GM19324 (cell line): ENCODE measurements at regions not wholly inside any gene's neighbourhood (a gene's known extent, or its start where the extent isn't known, plus 50 kb on each side); places are given as distances from the start of the nearest gene placed in this dataset.
"Not testable (repeated sequence)": the region's sequence is repeated elsewhere in the genome, so short reads cannot be mapped to it uniquely, and the experiment has no call there.

Experiments used
- ATAC-seq: cut with Tn5 transposase; IDR thresholded peaks from one replicate; pipeline ENCODE4 v1.9.1; 2021; ENCODE audit warnings: mild to moderate bottlenecking, moderate library complexity; ENCODE audit not compliant: unreplicated experiment, low FRiP score

DNA sequence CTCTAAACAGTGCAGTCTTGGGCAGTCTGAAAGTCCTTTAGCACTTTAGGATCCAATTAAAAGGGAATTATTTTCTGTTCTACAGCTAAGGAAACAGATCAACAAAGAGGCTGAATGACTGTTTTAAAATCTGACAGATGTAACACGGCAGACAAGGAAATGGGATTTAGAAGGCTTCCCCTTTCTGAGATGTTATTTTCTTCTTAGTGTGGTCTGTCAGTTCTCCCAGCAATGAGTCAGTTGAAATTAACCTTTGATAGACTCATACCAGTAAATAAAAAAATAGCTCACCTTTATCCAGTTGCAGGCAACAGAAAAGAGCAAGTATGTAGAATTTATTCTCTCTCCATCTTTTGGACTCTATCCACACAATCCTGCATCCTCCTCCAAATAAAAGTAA, 98.1 kb downstream of the NEDD1 start:
- ATAC-seq, result no peak

DNA sequence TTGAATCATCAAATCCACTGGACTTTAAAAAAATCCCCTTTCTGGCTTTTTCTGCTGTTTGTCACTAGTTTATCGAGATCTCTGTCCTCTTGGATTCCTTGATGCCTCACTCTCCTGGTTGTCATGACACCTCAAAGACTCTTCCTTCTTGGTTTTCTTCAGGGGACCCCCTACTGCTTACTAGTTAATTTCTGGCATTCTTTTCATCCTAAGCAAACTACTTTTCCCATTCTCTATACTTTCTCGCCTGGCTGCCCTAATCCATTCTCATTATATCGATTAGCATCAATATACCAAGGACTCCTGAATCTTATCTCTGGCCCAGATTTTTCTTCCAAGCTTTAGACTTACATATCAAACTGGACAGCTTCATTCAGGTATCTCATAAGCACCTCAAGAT, 98.6 kb downstream of the NEDD1 start:
- ATAC-seq, result no peak

DNA sequence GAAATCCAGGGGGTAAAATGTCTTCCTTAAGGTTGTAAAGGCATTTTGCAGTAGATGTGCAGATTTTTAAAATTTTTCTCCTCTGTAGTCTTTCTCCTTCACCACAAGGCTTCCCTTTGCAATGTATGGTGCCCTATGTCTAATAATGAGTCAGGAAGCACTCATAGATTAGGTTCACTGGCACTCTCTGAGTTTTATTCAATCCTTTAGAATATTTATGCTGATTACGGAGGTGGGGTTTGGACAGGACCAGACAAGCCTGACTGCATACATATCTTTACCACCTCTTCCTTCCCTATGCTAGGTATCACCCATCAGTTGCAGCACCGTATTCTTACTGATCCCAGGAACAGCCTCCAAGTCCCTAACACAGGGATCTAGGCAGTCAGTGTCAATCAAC, 99.5 kb downstream of the NEDD1 start:
- no peak for ATAC-seq

DNA sequence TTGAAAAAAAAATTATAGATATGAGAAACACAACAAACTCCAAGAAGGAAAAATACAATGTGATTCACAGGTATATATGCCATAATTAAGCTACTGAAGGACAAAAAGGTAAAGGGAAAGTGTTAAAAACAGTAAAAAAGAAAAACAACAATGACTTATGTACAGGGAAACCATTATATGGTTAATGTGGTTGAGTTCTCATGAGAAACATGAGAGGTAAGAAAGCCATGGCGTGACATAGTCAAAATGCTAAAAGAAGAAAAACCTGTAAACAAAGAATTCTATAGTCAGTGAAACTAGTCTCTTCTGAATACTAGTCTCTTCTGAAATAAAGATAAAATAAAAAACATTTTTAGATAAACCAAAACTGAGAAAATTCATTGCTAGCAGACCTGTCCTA, 109.1 kb downstream of the NEDD1 start:
- no peak for ATAC-seq

DNA sequence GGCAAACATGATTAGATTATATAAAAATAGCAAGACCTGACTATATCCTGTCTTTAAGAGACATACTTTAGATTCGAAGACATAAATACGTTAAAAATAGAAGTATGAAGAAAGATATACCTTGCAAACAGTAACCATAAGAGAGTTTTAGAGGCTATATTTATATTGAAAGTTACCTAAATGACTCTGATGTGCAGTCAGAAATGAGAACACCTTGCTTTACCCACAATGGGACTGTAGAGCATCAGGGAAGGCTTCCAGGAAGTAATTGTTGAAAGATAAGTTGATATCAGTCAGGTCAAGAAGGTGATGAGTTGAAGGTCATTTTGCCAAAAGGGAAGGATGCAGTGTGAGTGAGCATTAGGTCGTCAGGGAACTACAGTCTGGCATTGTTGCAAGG, 110.2 kb downstream of the NEDD1 start:
- ATAC-seq, result no peak

DNA sequence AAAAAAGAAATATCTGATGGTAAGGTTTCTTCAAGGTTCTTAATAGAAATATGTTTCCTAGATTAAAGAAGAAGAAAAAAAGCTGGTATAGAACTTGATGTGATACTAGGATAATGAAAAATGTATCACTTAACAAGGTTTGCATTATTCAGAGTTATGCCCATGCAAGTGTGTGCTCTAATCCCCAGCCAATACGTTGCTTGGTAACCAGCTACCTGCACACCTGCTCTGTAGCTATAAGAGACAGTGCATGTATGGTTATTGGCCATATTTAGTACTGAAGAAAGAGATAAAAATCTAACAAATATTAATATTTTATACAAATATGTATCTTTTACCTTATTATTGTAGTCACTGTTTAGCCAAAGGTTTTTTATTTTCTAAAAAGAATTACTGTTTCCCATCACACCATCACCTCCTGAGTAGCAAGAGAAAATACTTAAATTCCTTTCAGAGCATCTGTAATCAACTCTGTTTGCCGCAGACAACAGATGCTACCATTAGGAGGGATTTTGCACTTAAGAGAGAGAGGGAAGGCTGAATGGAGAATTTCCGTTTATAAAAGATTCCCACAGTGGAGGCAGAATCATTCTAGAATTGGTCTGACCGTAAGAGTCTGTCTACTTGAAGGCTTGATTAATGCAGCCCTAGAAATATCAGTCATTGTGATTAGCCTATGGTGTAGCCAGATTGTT, 115.6 kb downstream of the NEDD1 start:
- no peak for ATAC-seq

DNA sequence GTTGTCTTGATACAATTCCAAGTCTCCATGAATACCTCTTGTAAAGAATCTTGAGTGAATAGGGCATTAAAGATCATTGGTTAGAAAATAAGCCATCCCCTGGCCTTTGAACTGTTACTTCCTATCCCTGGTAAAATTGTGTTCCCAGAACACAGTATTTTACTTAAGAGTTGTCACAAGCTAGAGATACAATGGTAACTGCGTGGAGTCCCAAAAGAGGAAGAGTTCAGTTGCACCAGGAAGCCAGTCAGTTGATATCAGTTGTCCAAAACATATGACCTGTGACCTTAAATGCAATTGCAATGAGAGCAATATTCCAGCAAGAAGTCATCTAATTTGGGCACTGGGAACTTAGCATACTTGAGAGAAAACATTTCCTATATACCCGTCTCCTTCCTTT, 117.3 kb downstream of the NEDD1 start:
- no peak for ATAC-seq

DNA sequence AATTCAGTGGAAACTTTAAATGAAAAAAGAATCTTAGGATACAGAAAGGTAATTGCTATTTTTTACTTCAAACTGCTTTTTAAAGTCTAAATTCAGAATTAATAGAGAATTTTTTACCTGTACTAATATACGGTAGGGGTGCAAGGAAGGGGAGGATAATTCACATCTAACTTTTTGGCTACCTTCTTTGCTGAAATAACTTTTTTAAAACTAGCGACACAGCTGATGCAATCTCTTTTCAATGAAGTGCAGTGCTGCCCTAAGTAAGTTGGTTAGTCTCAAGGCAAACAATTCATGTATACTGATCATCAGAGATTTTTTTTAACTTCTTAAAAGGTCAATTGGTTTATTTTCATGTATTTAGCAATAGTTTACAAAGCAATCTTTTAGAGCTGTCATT, 119.8 kb downstream of the NEDD1 start:
- ATAC-seq, result no peak

DNA sequence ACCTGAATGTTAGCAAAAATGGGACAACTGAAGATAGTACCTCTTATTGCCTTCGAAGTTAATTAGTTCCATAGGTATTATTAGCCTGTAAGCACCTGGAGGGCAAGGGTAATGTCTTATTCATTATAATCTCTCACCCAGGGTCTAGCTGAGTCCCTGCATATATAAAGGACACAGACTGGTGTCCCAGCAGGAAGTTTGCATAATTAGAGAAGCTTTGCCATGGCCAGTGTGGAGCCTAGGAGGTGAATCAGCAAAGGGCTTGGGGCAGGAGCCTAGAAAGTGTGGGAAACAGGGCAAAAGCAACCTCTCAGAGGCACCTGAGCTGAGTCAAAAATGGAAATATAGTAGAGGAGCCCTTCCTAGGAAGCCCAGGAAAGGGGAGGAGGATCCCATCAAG, 120.4 kb downstream of the NEDD1 start:
- no peak for ATAC-seq

DNA sequence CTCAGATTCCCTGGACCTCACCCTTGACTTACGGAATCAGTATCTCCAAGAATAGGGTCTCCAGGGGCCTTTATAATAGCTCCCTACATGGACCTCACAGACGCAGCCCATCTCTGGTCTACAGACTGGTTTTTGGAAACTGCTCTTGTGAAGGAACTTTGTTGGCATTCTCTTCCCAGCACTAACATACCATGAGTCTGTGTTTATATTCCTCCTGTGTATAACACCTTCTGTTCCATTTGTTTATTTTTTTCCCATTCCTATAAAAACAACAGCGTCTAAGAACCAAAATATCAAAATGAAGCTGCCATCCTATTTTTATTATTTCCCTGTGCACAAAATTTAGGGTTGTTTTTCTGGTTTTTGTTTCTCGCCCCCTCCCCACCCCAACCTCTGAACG, 131.1 kb downstream of the NEDD1 start:
- ATAC-seq, result no peak

DNA sequence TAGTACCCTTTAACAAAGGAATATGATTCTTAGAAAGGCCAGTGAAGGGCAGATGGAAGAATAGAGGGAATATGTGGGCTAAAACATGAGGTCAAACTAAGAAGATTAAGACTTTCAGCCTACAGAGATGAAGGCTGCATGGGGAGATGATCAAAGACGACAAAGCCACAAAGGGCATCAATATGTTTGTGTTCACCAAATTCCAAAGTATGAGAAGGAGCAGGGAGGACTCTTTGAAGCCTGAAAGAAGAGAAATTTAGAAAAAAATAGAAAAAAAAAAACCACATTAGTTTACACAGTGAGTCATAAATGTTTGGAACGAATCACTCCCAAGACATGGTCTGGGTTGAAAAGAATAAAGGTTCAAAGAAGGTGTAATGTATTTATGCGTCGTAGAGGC, 131.8 kb downstream of the NEDD1 start:
- ATAC-seq, result no peak

DNA sequence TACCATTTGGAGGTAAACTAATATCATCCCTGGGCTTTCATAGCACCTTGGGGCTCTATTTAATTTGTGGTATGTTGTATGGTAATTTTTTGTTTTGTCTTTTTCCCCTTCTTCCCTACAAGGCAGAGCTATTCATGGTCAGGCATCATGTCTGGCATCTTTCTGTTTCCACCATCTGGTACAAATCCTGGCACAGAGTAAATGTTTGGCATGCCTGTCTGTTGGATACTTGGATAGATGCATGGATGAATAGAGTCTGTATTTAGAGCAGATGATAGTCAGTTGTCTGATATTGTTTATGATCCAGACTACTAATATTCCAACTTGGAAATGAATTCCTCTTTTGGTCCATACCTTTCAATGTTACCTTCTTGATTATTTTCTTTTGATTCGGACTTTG, 139.8 kb downstream of the NEDD1 start:
- no peak for ATAC-seq

DNA sequence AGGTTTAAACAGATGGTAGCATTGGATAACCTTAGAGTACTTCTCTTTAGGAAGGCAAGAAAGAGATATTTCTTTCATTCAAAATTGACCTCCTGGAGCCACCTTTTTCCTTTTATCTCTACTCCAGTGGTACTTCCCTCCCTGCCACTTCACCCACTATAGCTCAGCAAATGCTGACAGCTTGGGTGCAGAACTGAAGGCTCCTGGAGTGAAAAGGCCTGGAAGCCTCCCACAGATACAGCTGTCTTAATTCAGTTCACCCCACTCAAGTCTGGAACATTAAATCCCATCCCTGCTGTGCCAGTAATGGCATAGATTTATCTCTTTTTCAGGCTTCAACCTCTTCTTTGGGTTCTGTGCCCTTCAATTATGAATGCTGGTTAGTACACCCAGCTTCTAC, 140.3 kb downstream of the NEDD1 start:
- no peak for ATAC-seq

DNA sequence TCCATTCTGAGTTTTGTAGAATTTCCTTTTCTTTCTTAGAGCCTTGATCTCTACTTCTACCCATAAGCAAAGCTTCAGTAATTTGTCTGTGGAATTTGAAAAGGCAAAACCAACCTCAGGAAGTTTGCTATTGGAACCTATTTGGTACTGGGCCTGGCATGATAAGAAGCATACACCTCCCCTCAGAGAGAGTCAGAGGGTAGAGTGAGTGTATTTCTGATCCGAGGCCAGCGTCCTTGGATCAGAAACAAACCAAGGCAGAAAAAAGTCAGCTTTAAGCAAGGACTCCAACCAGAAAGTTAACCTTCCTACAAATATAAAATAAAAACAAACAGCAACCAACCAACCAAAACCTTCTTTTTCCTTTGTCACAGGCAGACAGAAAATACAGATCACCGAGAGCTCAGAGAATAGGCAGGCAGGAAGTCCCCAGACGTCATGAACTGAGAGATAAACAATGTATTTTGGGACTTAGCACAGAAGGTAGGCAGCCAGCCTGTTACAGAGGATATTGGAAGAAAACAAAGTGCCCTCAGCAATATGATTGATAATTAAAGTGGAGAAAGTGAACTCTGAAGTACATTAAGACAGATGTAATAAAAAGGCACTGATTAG, 141.5 kb downstream of the NEDD1 start:
- ATAC-seq, result no peak

DNA sequence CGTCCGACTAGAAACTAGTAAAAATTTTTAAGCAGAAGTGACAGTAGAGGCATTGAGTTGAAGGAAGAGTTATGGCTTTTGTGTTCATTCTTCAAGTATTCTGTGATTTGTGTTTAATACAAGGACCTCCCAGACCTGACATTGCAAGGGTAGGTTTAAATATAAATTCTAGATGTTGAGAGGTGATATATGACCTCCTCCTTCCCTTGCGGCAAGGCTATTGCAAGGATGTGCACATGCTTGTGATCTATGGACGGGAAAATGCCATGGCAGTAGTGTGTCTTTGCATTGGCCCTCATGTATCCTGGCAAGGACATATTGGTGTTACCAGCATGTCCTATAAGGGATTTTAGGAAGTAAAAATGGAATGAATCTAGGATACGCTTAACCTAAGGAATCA, 143.5 kb downstream of the NEDD1 start:
- no peak for ATAC-seq

DNA sequence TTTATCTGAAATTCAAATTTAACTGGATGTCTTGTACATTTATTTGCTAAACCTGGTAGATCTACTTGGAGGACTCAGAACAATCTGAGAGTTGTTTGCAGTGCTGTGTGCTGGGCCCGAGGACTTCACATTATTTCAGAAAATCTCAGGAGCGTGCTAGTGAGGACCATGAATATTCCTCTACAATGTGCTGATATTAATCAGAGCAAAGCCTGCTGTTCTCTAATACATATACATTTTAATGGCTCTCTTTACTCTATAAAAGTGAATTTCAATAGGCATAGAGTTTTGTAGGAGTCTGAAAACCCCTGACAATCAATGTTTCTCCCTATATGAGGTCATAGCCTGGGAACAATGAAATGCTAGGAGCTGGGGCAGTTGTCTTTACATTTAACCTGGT, 144.3 kb downstream of the NEDD1 start:
- ATAC-seq, result no peak

DNA sequence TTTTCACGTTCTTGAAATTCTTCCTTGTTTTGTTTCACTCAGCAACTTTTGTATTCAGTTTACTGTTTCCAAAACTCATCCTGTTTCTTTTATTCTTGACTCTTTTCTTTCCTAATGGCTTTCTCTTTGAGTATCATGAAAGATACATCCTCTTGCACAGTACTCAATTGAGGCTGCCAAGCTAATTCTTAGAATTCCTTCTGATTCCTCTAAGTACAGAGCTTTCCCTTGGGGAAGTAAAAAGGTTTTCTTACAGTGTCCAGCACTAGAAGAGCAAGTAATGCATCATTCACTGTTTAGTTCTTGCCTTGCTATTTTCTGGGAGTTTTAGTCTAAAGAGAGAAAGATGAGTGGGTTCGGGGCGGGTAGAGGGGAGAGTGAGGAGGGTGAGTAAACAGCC, 154.1 kb downstream of the NEDD1 start:
- ATAC-seq, result no peak

DNA sequence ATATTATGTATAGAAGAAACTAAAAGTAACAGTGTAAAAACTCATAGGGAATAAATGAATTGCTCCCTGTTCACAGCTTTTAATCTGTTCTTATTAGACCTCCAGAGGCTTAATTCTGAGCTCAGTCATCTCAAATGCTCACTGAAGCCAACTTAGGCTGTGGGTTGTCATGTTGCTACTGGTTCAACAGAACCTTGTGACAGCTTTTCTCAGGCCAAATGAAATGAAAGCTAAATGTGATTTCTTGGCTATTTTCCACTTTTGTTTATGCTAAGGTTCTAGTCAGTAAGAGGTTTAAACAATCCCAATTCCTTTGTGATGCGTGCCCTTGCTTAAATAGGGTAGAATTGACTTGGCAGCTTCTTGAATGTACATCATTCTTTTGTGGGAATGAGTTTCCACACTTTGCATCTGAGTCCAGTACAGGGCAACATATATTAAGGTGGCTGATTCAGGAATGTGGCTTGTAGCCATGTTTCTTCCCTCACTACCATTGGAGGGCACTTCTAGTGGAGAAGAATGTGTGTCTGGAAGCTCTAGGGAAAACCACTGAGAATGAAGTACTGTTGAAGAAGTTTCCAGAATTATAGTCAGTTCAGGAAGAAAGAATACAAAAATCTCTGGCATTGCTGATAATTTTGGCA, 156.4 kb downstream of the NEDD1 start:
- no peak for ATAC-seq

DNA sequence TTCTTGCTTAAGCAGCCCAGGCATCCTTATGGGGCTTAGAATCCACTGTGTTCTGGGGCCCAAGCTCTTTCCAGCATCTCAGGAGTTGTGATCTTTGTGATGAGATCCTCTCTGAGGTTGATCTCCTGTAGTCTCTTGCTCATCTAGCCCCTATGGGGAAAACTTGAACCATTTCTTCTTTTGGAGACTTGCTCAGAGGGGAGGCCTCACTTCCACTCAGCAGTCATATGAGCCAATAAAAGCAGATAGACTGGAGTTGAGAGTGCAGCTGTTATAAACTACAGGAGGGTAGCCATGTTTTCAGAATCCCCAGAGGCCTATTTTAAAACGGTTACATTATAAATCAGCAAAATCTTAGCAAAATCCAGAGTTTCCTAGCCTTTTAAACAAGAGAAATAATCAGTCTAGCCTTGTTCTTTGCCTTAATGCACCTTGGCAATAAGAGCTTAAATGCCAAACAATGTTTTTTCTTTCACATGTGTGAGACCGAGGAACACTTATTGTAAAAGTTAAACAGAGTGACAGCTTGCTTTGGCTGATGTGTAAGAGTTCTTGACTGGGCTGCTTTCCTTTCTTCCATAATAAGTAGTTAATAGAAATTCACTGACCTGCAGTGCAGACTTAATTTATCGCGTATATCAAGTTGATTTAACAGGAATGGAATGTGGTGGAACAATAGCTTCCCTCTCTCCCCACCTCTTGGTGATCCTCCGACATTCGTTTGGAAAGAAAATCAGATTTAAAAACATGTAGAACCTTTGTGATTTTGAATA, 168.3 kb downstream of the NEDD1 start:
- no peak for ATAC-seq

DNA sequence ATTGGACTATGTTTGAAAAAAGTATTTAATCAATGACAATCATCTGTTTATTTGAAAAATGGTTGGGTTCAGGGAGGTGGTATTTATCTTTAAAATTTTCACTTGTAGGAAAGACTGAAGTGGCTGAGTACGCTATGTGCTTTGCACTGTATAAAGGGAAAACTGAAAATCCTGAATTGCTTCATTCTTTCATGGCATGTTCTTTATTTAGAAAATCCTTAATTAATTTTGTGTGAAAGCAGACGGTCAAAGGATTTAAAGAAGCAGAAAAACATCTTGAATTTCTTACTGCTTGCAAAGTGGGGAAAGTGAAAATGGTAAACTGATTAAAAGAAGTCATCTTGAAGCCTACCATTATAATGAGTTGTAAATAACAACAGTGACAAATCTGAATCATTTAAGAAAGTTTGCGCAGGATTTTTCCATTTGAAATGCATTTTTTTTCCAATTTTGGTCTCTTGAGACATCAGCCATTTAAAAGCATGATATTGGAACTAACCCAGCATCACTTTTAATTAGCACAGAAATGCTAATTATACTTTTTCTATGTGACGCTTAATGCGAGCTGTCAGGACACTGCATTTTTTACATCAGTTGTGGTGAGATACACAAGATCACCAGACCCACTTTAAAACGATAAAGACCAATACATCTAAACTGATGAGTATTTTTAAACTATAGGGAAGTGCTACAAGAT, 169.0 kb downstream of the NEDD1 start:
- no peak for ATAC-seq

DNA sequence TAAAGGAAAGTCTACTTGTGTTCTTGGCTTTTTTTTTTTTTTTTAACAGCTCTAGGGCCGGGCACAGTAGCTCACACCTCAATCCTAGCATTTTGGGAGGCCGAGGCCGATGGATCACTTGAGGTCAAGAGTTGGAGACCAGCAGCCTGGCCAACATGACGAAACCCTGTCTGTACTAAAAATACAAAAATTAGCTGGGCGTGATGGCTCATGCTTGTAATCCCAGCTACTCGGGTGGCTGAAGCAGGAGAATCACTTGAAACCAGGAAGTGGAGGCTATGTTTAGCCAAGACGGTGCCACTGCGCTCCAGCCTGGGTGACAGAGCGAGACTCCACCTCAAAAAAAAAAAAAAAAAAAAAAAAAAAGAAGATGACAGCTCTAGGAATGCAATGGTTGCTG, 169.9 kb downstream of the NEDD1 start:
- not testable (repeated sequence) for ATAC-seq
